ENCODE measurements at regions not wholly inside any gene's neighbourhood (a gene's known extent, or its start where the extent isn't known, plus 50 kb on each side); places are given as distances from the start of the nearest gene placed in this dataset.

DNA sequence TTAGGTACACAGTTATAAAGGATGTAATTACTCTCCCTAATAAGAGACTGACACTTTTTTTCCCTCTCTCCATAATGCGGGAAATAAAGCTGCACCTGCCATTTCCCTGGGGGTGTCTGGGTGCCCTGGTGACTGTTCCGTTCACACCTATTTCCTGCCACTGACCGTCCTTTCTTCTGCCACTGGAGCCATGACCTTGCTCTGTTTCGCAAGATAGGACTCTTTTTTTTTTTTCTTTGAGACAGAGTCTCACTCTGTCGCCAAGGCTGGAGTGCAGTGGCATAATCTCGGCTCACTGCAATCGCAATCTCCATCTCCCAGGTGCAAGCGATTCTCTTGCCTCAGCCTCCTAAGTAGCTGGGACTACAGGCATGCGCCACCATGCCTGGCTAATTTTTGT, 66.1 kb upstream of the SERBP1 start:
- no peak for TF ChIP-seq ZNF114 (tag by site-specific recombination; IDR thresholded peaks at IDR 0.05)
- TF ChIP-seq, protein P1, sequence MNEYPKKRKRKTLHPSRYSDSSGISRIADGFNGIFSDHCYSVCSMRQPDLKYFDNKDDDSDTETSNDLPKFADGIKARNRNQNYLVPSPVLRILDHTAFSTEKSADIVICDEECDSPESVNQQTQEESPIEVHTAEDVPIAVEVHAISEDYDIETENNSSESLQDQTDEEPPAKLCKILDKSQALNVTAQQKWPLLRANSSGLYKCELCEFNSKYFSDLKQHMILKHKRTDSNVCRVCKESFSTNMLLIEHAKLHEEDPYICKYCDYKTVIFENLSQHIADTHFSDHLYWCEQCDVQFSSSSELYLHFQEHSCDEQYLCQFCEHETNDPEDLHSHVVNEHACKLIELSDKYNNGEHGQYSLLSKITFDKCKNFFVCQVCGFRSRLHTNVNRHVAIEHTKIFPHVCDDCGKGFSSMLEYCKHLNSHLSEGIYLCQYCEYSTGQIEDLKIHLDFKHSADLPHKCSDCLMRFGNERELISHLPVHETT (tag by site-specific recombination; IDR thresholded peaks at IDR 0.05), result no peak
- TF ChIP-seq, protein P2, sequence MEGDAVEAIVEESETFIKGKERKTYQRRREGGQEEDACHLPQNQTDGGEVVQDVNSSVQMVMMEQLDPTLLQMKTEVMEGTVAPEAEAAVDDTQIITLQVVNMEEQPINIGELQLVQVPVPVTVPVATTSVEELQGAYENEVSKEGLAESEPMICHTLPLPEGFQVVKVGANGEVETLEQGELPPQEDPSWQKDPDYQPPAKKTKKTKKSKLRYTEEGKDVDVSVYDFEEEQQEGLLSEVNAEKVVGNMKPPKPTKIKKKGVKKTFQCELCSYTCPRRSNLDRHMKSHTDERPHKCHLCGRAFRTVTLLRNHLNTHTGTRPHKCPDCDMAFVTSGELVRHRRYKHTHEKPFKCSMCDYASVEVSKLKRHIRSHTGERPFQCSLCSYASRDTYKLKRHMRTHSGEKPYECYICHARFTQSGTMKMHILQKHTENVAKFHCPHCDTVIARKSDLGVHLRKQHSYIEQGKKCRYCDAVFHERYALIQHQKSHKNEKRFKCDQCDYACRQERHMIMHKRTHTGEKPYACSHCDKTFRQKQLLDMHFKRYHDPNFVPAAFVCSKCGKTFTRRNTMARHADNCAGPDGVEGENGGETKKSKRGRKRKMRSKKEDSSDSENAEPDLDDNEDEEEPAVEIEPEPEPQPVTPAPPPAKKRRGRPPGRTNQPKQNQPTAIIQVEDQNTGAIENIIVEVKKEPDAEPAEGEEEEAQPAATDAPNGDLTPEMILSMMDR (tag by site-specific recombination; IDR thresholded peaks at IDR 0.05), result no peak
- TF ChIP-seq ZNF350 (tag by site-specific recombination; IDR thresholded peaks at IDR 0.05), result no peak
- TF ChIP-seq ZNF184 (tag by site-specific recombination; IDR thresholded peaks at IDR 0.05), result no peak
- TF ChIP-seq ZNF473 (tag by site-specific recombination; IDR thresholded peaks at IDR 0.05), result no peak
- TF ChIP-seq ZNF311 (tag by site-specific recombination; IDR thresholded peaks at IDR 0.05; ENCODE audit: borderline replicate concordance), result no peak
- TF ChIP-seq SP2 (tag by site-specific recombination; IDR thresholded peaks at IDR 0.05), result no peak
- TF ChIP-seq SP7 (tag by site-specific recombination; IDR thresholded peaks at IDR 0.05), result no peak
- TF ChIP-seq, protein P3, sequence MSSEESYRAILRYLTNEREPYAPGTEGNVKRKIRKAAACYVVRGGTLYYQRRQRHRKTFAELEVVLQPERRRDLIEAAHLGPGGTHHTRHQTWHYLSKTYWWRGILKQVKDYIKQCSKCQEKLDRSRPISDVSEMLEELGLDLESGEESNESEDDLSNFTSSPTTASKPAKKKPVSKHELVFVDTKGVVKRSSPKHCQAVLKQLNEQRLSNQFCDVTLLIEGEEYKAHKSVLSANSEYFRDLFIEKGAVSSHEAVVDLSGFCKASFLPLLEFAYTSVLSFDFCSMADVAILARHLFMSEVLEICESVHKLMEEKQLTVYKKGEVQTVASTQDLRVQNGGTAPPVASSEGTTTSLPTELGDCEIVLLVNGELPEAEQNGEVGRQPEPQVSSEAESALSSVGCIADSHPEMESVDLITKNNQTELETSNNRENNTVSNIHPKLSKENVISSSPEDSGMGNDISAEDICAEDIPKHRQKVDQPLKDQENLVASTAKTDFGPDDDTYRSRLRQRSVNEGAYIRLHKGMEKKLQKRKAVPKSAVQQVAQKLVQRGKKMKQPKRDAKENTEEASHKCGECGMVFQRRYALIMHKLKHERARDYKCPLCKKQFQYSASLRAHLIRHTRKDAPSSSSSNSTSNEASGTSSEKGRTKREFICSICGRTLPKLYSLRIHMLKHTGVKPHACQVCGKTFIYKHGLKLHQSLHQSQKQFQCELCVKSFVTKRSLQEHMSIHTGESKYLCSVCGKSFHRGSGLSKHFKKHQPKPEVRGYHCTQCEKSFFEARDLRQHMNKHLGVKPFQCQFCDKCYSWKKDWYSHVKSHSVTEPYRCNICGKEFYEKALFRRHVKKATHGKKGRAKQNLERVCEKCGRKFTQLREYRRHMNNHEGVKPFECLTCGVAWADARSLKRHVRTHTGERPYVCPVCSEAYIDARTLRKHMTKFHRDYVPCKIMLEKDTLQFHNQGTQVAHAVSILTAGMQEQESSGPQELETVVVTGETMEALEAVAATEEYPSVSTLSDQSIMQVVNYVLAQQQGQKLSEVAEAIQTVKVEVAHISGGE (tag by site-specific recombination; conservative IDR thresholded peaks at IDR 0.05; ENCODE audit: low read depth), result no peak
- TF ChIP-seq, protein P4, sequence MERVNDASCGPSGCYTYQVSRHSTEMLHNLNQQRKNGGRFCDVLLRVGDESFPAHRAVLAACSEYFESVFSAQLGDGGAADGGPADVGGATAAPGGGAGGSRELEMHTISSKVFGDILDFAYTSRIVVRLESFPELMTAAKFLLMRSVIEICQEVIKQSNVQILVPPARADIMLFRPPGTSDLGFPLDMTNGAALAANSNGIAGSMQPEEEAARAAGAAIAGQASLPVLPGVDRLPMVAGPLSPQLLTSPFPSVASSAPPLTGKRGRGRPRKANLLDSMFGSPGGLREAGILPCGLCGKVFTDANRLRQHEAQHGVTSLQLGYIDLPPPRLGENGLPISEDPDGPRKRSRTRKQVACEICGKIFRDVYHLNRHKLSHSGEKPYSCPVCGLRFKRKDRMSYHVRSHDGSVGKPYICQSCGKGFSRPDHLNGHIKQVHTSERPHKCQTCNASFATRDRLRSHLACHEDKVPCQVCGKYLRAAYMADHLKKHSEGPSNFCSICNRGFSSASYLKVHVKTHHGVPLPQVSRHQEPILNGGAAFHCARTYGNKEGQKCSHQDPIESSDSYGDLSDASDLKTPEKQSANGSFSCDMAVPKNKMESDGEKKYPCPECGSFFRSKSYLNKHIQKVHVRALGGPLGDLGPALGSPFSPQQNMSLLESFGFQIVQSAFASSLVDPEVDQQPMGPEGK (tag by site-specific recombination; IDR thresholded peaks at IDR 0.05), result no peak
- TF ChIP-seq ZNF169 (tag by site-specific recombination; IDR thresholded peaks at IDR 0.05), result no peak

Data from HEK293 (cell line).